ENCODE measurements at regions not wholly inside any gene's neighbourhood (a gene's known extent, or its start where the extent isn't known, plus 50 kb on each side); places are given as distances from the start of the nearest gene placed in this dataset.

- no peak for TF ChIP-seq CTCF (IDR thresholded peaks at IDR 0.05; ENCODE audit: low read depth, low read length, missing input control)
- TF ChIP-seq RAD21 (IDR thresholded peaks at IDR 0.05), result no peak
- no peak for TF ChIP-seq REST (IDR thresholded peaks at IDR 0.05)
- no peak for TF ChIP-seq MAX (IDR thresholded peaks at IDR 0.05)
- TF ChIP-seq JUND (IDR thresholded peaks at IDR 0.05), result no peak
- TF ChIP-seq ZBTB33 (IDR thresholded peaks at IDR 0.05), result no peak
- TF ChIP-seq GABPA (IDR thresholded peaks at IDR 0.05 in 1 of 2, conservative IDR thresholded peaks at IDR 0.05 in 1 of 2), result no peak
- no peak for TF ChIP-seq FOXA1 (IDR thresholded peaks at IDR 0.05)
- TF ChIP-seq TAF1 (conservative IDR thresholded peaks at IDR 0.05), result no peak
- no peak for TF ChIP-seq ATF3 (IDR thresholded peaks at IDR 0.05)
- no peak for TF ChIP-seq SP1 (IDR thresholded peaks at IDR 0.05)
- no peak for TF ChIP-seq YY1 (IDR thresholded peaks at IDR 0.05)
- no peak for TF ChIP-seq HNF4A (conservative IDR thresholded peaks at IDR 0.05)
- no peak for TF ChIP-seq RXRA (IDR thresholded peaks at IDR 0.05)
Observed at GRCh38 chr12:34390846-34391700, 368.8 kb downstream of the ALG10 start.
